GM19463 (cell line): ENCODE measurements at regions not wholly inside any gene's neighbourhood (a gene's known extent, or its start where the extent isn't known, plus 50 kb on each side); places are given as distances from the start of the nearest gene placed in this dataset.
"Not testable (repeated sequence)": the region's sequence is repeated elsewhere in the genome, so short reads cannot be mapped to it uniquely, and the experiment has no call there.

Experiments
- ATAC-seq: cut with Tn5 transposase; IDR thresholded peaks from one replicate; pipeline ENCODE4 v1.9.1; 2021; ENCODE audit warnings: mild to moderate bottlenecking, moderate library complexity; ENCODE audit not compliant: unreplicated experiment

DNA sequence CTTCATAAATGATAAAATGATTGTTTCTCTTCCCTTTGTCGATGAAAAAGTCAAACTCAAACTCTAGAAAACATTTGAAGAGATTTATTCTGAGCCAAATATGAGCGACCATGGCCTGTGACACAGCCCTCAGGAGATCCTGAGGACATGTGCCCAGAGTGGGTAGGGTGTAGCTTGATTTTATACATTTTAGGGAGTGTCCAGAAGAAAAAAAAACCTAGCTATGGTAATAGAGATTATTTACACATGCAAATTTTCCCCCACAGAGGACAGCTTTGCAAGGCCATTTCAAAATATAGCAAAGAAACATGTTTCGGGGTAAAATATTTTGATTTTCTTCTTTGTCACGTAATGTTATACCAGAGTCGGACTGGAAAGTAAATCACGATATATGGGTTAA lies 92.4 kb upstream of the TRIB2 start:
- ATAC-seq: no peak

- ATAC-seq: no peak
Observed at GRCh38 chr2:12624905-12625598, 91.7 kb upstream of the TRIB2 start.

GRCh38 chr2:12628541-12628940 lies 88.2 kb upstream of the TRIB2 start:
- not testable (repeated sequence) for ATAC-seq

- no peak for ATAC-seq
Observed at GRCh38 chr2:12636837-12637581, 79.7 kb upstream of the TRIB2 start.

DNA sequence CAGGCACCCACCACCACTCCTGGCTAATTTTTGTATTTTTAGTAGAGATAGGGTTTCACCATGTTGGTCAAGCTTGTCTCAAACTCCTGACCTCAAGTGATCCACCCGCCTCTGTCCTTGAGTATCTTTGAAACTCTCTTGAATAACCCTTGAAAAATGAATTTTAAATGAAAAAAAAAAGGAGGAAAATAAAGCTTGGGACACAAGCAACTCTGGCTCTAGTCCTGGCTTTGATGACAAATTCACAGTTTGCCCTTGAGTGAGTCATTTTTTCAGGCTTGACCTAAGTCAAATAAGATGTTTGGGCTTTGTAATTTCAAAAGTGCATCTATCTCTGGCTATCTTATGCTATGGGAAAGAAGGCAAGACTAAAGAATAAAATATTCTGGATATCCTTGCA lies 79.0 kb upstream of the TRIB2 start:
- ATAC-seq: no peak

- no peak for ATAC-seq
Observed at GRCh38 chr2:12641441-12641840, 75.3 kb upstream of the TRIB2 start.

GRCh38 chr2:12642332-12642731 lies 74.4 kb upstream of the TRIB2 start:
- ATAC-seq: no peak

GRCh38 chr2:12642859-12643258 lies 73.9 kb upstream of the TRIB2 start:
- no peak for ATAC-seq

DNA sequence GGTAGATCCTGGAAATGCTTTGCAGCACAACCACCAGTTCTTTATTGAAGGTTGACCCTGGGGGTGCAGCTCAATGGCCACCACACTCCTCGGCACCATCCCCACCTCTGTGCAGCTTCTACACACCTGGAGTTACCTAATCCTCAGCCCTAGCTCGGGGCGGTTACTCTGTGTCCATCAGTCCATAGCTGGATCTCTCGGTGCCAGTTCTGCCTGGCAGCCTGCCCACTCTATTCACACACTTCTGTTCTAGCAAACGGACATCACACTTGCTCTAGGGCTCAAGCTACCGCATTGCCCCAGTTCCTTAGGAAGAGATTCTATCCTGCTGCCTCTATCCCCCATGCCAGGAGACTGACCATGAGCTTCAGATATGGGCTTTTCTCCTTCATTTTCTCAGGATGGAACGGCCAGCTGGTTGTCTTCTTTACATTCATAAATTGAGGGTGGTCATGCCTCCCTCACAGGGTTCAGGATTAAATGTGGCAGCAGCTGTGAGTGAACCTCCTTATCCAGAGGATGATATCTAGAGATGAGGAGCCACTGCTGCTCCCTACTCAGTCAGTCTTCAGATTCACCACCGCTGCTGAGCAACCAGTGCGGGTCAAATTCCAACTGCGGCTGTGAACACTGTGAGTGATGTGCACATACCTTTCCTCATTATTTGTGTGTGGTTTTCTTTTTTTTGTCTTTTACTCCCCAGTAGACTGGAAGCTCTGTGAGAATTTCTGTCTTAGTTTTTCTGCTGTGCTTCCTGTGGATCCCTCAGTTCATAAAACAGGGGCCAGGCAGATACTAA lies 66.9 kb upstream of the TRIB2 start:
- no peak for ATAC-seq

DNA sequence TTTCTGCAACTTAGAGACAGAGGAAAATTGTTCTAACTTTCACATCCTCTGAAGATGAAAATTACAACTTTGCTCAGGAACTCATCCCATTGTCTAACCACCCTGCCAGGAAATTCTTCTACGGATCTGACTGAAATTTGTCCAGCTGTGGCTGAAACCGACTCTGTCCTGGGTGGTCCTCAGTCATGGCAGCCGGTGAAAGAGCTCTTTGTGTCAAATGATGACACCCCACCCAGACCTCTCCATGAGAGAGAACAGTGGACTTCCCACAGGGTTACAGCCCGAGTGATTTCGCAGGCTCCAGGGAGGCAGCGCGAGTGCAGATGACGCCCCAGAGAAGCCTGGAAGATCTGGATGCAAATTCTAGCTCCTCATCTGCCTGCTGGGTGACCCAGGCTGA lies 65.1 kb upstream of the TRIB2 start:
- no peak for ATAC-seq

- ATAC-seq: no peak
Observed at GRCh38 chr2:12652723-12653122, 64.0 kb upstream of the TRIB2 start.

DNA sequence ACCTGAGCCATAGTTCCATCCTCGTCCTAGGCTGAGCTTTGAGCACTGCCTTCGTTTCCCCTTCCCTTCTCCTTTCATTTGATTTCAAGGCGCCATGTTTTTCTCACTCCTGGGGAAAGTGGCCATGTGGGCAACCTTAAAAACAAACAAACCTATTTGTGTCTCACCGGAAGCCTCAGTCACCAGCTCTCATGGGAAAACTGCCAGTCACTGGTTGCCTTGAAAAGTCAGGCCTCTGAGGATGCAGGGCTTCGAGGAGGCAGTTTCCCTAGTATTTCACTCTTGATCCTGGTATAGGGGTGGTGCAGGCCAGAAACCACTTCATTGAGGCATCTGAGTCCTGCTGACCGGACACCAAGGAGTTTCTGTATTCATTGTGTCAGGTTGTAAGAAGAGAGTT lies 59.2 kb upstream of the TRIB2 start:
- ATAC-seq: no peak

DNA sequence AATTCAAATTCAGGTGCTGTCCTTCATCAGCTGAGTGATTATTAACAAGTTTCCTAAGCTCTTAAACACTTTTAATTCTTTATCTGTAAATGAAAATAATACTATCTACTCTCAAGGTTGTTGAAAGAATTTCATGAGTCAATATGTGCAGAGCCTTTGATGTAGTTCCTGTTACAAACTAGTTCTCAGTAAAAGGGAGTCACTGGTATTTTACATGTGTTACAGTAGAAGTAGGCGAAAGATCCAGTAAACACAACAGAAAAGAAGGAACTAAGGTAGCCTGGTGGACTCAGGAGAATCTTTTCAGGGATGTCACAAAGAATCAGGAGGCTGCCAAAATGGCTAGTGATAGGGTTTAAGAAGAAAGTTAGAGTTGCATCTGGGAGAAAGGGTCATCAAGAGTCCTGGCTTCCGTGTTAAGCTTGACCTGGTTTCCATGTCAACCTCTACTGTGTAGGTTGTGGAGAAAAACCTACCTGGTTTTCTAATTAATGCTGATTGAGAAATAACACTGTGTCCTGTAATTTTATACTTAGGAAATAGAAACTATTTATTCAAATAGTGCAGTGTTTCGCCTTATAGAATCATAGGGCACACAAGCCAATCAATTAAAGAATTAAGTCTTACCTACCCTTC lies 58.3 kb upstream of the TRIB2 start:
- ATAC-seq: no peak

DNA sequence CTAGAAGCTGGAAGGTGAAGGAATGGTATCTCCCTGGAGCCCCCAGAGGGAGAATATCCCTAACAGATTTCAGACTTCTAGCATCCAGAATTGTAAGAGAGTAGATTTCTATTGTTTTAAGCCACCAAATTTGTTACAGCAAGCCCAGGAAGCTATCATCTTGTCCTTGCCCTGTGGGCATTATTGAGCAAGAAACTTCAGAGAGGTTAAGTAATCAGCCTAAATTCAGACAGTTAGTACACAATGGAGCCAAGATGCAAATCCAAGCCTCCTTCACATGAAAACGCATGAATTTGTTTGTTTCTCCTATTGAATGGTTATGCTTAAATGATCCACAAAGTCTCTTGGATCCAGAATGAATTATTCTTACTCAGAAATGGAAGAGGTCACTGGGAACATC lies 55.2 kb upstream of the TRIB2 start:
- no peak for ATAC-seq

- no peak for ATAC-seq
Observed at GRCh38 chr2:12663306-12664037, 53.3 kb upstream of the TRIB2 start.

GRCh38 chr2:12665334-12665733 lies 51.4 kb upstream of the TRIB2 start:
- ATAC-seq: no peak

DNA sequence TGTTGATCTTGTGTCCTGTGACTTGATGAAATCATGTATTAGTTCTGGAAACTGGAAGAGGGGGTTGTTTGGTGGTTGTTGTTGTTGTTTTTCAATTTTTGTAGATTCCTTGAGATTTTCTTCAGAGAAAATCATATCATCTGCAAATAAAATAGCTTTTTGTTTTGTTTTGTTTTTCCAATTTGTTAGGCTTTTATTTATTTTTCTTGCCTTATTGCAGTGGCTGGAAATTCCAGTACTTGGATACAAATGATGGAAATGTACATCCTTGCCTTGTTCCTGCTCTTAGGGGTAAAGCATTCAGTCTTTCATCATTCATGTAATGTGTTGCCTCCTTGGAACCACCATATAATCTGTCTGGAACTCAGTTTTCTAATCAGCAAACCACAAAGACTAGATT lies 50.3 kb upstream of the TRIB2 start:
- ATAC-seq: no peak
